Liver (tissue), 8 donors: ENCODE measurements at regions not wholly inside any gene's neighbourhood (a gene's known extent, or its start where the extent isn't known, plus 50 kb on each side); places are given as distances from the start of the nearest gene placed in this dataset.

Source experiments
- DNase-seq: peaks from one replicate; pipeline ENCODE4 v3.0.0-alpha.2; 2017; ENCODE audit warnings: low spot score
- H3K27ac ChIP-seq, 2 donors: one replicate each; pipeline ENCODE4 v1.7.0; 2013; ENCODE audit warnings: inconsistent platforms in 2 of 2, low read length in 2 of 2, control low read depth in 1 of 2, low read depth in 1 of 2, mild to moderate bottlenecking in 1 of 2
- H3K27me3 ChIP-seq, 4 donors: one replicate each; pipeline versions ENCODE4 v1.6.1 to v1.7.0; 2013; ENCODE audit warnings: low read length in 3 of 4, inconsistent platforms in 1 of 4, mild to moderate bottlenecking in 1 of 4, moderate library complexity in 1 of 4; ENCODE audit not compliant: control insufficient read depth in 4 of 4, insufficient read depth in 4 of 4
- H3K36me3 ChIP-seq, 4 donors: one replicate each; pipeline versions ENCODE4 v1.6.1 to v1.7.0; 2013; ENCODE audit warnings: low read length in 3 of 4, mild to moderate bottlenecking in 3 of 4, low read depth in 1 of 4, moderate library complexity in 1 of 4; ENCODE audit not compliant: control insufficient read depth in 4 of 4, insufficient read depth in 3 of 4
- H3K4me1 ChIP-seq, 4 donors: one replicate each; pipeline versions ENCODE4 v1.6.1 to v1.7.0; 2013; ENCODE audit warnings: low read length in 3 of 4, mild to moderate bottlenecking in 3 of 4, moderate library complexity in 1 of 4; ENCODE audit not compliant: control insufficient read depth in 4 of 4, insufficient read depth in 4 of 4
- H3K4me3 ChIP-seq, 3 donors: one replicate each; pipeline versions ENCODE4 v1.6.1 to v1.7.0; 2013; ENCODE audit warnings: low read length in 3 of 3, control low read depth in 1 of 3, low read depth in 1 of 3, mild to moderate bottlenecking in 1 of 3
- H3K9ac ChIP-seq, 2 donors: one replicate each; pipeline ENCODE4 v1.7.0; 2013; ENCODE audit warnings: low read length in 2 of 2, mild to moderate bottlenecking in 2 of 2, moderate library complexity in 2 of 2, control low read depth in 1 of 2, low read depth in 1 of 2
- H3K9me3 ChIP-seq, 4 donors: one replicate each; pipeline versions ENCODE4 v1.6.1 to v1.7.0; 2013; ENCODE audit warnings: low read length in 3 of 4; ENCODE audit not compliant: control insufficient read depth in 4 of 4
- EGR1 ChIP-seq, 2 donors: IDR thresholded peaks; 2 replicates each; pipeline ENCODE4 v1.6.1; 2016 to 2018; ENCODE audit warnings: antibody characterized with exemption in 2 of 2, low read depth in 2 of 2
- FOXA1 ChIP-seq: IDR thresholded peaks from 2 replicates; pipeline ENCODE4 v1.6.1; 2016; ENCODE audit warnings: antibody characterized with exemption
- FOXA2 ChIP-seq: IDR thresholded peaks from 2 replicates; pipeline ENCODE4 v1.6.1; 2016; ENCODE audit warnings: antibody characterized with exemption
- GABPA ChIP-seq, 2 donors: IDR thresholded peaks in 1 of 2; conservative IDR thresholded peaks in 1 of 2; 2 replicates each; pipeline ENCODE4 v1.6.1; 2016; ENCODE audit warnings: antibody characterized with exemption in 2 of 2, mild to moderate bottlenecking in 1 of 2, moderate library complexity in 1 of 2
- HNF4A ChIP-seq, 2 donors: conservative IDR thresholded peaks; 2 replicates each; pipeline ENCODE4 v1.6.1; 2016; ENCODE audit warnings: antibody characterized with exemption in 2 of 2, mild to moderate bottlenecking in 2 of 2
- HNF4G ChIP-seq: IDR thresholded peaks from 2 replicates; pipeline ENCODE4 v1.6.1; 2016; ENCODE audit warnings: antibody characterized with exemption
- JUND ChIP-seq, 2 donors: IDR thresholded peaks; 2 replicates each; pipeline ENCODE4 v1.6.1; 2016; ENCODE audit warnings: antibody characterized with exemption in 2 of 2
- MAX ChIP-seq: IDR thresholded peaks from 2 replicates; pipeline ENCODE4 v1.6.1; 2016; ENCODE audit warnings: antibody characterized with exemption
- NR2F2 ChIP-seq: IDR thresholded peaks from 2 replicates; pipeline ENCODE4 v1.6.1; 2016; ENCODE audit warnings: antibody characterized with exemption
- RAD21 ChIP-seq, 2 donors: IDR thresholded peaks; 2 replicates each; pipeline ENCODE4 v1.6.1; 2016; ENCODE audit warnings: antibody characterized with exemption in 2 of 2, mild to moderate bottlenecking in 2 of 2
- RXRA ChIP-seq, 2 donors: IDR thresholded peaks; 2 replicates each; pipeline ENCODE4 v1.6.1; 2017 to 2018; ENCODE audit warnings: antibody characterized with exemption in 2 of 2, mild to moderate bottlenecking in 1 of 2
- SP1 ChIP-seq: IDR thresholded peaks from 2 replicates; pipeline ENCODE4 v1.6.1; 2018; ENCODE audit warnings: antibody characterized with exemption, mild to moderate bottlenecking
- TAF1 ChIP-seq: conservative IDR thresholded peaks from 2 replicates; pipeline ENCODE4 v1.6.1; 2016; ENCODE audit warnings: antibody characterized with exemption, mild to moderate bottlenecking
- YY1 ChIP-seq: IDR thresholded peaks from 2 replicates; pipeline ENCODE4 v1.6.1; 2016; ENCODE audit warnings: antibody characterized with exemption, mild to moderate bottlenecking
- ZBTB33 ChIP-seq: IDR thresholded peaks from 2 replicates; pipeline ENCODE4 v1.6.1; 2016; ENCODE audit warnings: antibody characterized with exemption
- WGBS: extraction: QIAGEN DNeasy Blood & Tissue Kit; methylation state at CpG from one replicate; pipeline ENCODE4 v1.1.7; 2013; 5-methylcytosine and 5-hydroxymethylcytosine counted together
- TF ChIP-seq, protein P1 (sequence below): IDR thresholded peaks from 2 replicates; pipeline ENCODE4 v1.6.1; 2016; ENCODE audit warnings: antibody characterized with exemption
- TF ChIP-seq, protein P2 (sequence below): IDR thresholded peaks from 2 replicates; pipeline ENCODE4 v1.6.1; 2016; ENCODE audit warnings: antibody characterized with exemption, mild to moderate bottlenecking
- TF ChIP-seq, protein P3 (sequence below): fragments of 150-350 bp; IDR thresholded peaks from 2 replicates; pipeline ENCODE4 v1.5.1; 2017; ENCODE audit warnings: improper control_type of control experiment, low read depth, low read length; ENCODE audit not compliant: missing input control
- donor health status: healthy.
- donor health status: healthy.
- donor health status: healthy.
- donor health status: healthy.
- donor health status: healthy.

DNA sequence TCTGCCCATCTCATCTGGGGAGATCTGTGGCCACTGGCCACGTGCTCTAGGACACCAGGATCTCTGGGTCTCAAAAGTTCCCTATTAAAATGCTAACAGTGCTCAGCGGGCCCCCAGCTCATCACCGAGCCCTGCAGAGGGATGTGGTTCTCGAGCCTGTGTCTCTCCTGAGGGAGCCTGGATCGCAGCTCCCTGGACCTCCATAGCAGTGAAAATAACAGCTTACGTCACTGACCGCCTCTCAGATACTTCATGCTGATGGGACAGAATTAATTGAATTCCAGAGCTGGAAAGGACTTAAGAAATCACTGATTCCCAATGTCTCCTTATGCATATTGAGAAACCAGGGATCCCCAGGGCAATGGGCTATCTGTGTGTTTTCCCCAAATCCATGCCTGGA, 90.0 kb downstream of the GALR1 start:
- Histone ChIP-seq H3K4me1 (peaks cover 0 to 1% (median 0%) of the 10 kb centered on the region in 4 donors), H3K4me3 (no peak overlapping the region), H3K27me3 (peaks cover 0 to 3% (median 0%) of the 10 kb centered on the region in 4 donors), H3K36me3 (no peaks in the 10 kb centered on the region), H3K27ac (no peak overlapping the region), H3K9me3 (no peaks in the 10 kb centered on the region), H3K9ac (no peak overlapping the region)
- 79% methylated on average over 7 of the region's 7 CpGs for WGBS
- TF ChIP-seq YY1 (no peak), GABPA (IDR thresholded peaks at IDR 0.05 in 1 of 2, conservative IDR thresholded peaks at IDR 0.05 in 1 of 2) (no peak), HNF4A (conservative IDR thresholded peaks at IDR 0.05) (no peak), ZBTB33 (no peak), EGR1 (IDR thresholded peaks at IDR 0.05; ENCODE audit: low read depth in 2 of 2) (no peak), JUND (IDR thresholded peaks at IDR 0.05) (no peak), FOXA2 (no peak), TAF1 (no peak), HNF4G (no peak), RAD21 (IDR thresholded peaks at IDR 0.05) (no peak), SP1 (no peak), MAX (no peak)
- TF ChIP-seq, protein P1, sequence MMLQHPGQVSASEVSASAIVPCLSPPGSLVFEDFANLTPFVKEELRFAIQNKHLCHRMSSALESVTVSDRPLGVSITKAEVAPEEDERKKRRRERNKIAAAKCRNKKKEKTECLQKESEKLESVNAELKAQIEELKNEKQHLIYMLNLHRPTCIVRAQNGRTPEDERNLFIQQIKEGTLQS = no peak
- TF ChIP-seq, protein P2, sequence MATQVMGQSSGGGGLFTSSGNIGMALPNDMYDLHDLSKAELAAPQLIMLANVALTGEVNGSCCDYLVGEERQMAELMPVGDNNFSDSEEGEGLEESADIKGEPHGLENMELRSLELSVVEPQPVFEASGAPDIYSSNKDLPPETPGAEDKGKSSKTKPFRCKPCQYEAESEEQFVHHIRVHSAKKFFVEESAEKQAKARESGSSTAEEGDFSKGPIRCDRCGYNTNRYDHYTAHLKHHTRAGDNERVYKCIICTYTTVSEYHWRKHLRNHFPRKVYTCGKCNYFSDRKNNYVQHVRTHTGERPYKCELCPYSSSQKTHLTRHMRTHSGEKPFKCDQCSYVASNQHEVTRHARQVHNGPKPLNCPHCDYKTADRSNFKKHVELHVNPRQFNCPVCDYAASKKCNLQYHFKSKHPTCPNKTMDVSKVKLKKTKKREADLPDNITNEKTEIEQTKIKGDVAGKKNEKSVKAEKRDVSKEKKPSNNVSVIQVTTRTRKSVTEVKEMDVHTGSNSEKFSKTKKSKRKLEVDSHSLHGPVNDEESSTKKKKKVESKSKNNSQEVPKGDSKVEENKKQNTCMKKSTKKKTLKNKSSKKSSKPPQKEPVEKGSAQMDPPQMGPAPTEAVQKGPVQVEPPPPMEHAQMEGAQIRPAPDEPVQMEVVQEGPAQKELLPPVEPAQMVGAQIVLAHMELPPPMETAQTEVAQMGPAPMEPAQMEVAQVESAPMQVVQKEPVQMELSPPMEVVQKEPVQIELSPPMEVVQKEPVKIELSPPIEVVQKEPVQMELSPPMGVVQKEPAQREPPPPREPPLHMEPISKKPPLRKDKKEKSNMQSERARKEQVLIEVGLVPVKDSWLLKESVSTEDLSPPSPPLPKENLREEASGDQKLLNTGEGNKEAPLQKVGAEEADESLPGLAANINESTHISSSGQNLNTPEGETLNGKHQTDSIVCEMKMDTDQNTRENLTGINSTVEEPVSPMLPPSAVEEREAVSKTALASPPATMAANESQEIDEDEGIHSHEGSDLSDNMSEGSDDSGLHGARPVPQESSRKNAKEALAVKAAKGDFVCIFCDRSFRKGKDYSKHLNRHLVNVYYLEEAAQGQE = no peak
- TF ChIP-seq, protein P3, sequence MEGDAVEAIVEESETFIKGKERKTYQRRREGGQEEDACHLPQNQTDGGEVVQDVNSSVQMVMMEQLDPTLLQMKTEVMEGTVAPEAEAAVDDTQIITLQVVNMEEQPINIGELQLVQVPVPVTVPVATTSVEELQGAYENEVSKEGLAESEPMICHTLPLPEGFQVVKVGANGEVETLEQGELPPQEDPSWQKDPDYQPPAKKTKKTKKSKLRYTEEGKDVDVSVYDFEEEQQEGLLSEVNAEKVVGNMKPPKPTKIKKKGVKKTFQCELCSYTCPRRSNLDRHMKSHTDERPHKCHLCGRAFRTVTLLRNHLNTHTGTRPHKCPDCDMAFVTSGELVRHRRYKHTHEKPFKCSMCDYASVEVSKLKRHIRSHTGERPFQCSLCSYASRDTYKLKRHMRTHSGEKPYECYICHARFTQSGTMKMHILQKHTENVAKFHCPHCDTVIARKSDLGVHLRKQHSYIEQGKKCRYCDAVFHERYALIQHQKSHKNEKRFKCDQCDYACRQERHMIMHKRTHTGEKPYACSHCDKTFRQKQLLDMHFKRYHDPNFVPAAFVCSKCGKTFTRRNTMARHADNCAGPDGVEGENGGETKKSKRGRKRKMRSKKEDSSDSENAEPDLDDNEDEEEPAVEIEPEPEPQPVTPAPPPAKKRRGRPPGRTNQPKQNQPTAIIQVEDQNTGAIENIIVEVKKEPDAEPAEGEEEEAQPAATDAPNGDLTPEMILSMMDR = no peak
- DNase-seq = no peak

- 83% methylated on average over 7 of the region's 7 CpGs for WGBS
- no peaks in the 10 kb centered on the region for H3K9me3 ChIP-seq
- no peaks in the 10 kb centered on the region for H3K36me3 ChIP-seq
- no peaks in the 10 kb centered on the region for H3K4me1 ChIP-seq
- no peak for DNase-seq
- H3K9ac ChIP-seq = no peak overlapping the region
- H3K27ac ChIP-seq = no peak overlapping the region
- H3K4me3 ChIP-seq = no peak overlapping the region
- peaks cover 0 to 3% (median 0%) of the 10 kb centered on the region in 4 donors for H3K27me3 ChIP-seq
- no peak for TF ChIP-seq YY1
- TF ChIP-seq TAF1 = no peak
- no peak for TF ChIP-seq NR2F2
- TF ChIP-seq HNF4A (conservative IDR thresholded peaks at IDR 0.05) = no peak
- no peak for TF ChIP-seq RXRA (IDR thresholded peaks at IDR 0.05)
- TF ChIP-seq GABPA (IDR thresholded peaks at IDR 0.05 in 1 of 2, conservative IDR thresholded peaks at IDR 0.05 in 1 of 2) = no peak
- TF ChIP-seq, protein P1 = no peak
- TF ChIP-seq SP1 = no peak
- TF ChIP-seq RAD21 (IDR thresholded peaks at IDR 0.05) = no peak
- TF ChIP-seq JUND (IDR thresholded peaks at IDR 0.05) = no peak
- TF ChIP-seq, protein P2 = no peak
- TF ChIP-seq, protein P3 = no peak
- no peak for TF ChIP-seq FOXA1
Measured at GRCh38 chr18:77340815-77341214, 91.2 kb downstream of the GALR1 start.
